ENCODE measurements at regions not wholly inside any gene's neighbourhood (a gene's known extent, or its start where the extent isn't known, plus 50 kb on each side); places are given as distances from the start of the nearest gene placed in this dataset.
"Not testable (repeated sequence)": the region's sequence is repeated elsewhere in the genome, so short reads cannot be mapped to it uniquely, and the experiment has no call there.

DNA sequence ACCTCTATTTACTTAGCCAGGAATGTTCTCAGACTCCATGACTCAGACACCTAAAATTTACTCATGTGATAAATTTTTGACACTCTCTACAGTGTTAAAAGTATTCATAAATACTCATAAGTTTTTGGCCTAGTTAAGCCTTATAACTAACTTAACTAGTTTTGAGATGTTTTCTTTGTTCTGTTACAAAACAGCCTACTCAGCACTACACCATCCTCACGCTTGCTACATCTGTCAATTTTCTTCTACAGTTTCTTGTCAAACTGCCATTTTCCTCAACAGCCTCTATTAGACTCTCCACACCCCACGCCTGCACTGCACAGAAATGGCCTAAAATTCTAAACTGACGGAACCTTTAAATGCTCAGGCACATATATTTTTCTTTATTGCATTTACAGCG lies 195.5 kb downstream of the ANXA1 start:
- no peak for DNase-seq

DNA sequence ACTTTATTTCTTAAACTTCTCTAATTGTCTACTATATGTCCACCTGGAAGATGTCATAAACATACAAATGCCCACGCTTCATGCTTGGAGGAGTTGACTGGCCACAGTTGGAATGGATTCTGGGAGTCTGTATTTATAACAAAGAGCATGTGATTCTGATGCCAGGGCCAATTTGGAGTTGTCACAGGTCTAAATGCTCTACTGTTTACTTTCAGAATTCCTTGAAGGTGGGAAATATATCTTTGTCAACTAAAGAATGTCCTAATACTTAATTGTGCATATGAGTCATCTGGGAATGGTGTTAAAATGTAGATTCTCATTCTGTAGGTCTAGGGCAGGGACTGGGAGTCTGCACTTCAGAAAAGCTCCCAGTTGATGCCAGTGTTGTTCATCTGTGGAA lies 196.1 kb downstream of the ANXA1 start:
- no peak for DNase-seq

- DNase-seq = no peak
Measured at GRCh38 chr9:73348471-73348870, 196.8 kb downstream of the ANXA1 start.

DNA sequence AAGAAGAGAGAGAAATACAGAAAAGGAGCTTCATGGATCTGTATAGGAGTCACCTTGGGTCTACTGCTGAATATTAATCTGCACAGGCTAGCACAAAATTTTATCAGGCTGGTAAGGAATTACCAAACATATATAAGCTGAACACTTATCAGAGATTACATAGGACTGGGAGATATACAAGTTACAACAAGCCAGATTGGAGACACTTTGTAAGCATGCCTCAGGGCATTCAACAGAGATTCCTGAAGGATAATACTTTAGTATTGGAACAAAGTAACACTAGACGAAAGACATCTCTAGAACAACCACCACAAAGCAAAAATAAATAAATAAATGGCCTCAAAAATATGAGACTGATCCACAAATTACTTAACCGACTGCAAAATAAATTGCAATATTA lies 197.8 kb downstream of the ANXA1 start:
- no peak for DNase-seq

GRCh38 chr9:73357607-73358006 lies 205.9 kb downstream of the ANXA1 start:
- DNase-seq = no peak

DNA sequence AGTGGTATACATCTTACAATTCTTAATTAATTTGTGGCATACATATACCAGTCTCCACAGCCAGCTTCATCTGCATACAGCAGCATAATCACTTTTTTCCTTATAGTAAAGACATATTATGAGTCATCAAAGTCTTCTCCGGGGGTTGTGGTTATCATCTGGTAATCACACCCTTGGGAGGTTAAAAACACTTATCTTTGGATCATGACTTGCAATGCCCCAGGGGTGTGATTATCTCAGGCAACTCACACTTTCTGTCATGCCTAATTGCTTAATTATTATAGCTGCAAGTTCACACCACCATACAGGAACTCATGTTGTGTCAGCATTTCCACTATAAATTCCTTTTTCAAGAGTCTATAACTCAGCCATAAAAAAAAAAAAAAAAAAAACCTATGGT lies 218.4 kb downstream of the ANXA1 start:
- no peak for DNase-seq

- no peak for DNase-seq
Measured at GRCh38 chr9:73371801-73372200, 220.1 kb downstream of the ANXA1 start.

- DNase-seq = no peak
Measured at GRCh38 chr9:73380411-73380810, 228.7 kb downstream of the ANXA1 start.

GRCh38 chr9:73402081-73403028 lies 250.7 kb downstream of the ANXA1 start:
- no peak for DNase-seq

DNA sequence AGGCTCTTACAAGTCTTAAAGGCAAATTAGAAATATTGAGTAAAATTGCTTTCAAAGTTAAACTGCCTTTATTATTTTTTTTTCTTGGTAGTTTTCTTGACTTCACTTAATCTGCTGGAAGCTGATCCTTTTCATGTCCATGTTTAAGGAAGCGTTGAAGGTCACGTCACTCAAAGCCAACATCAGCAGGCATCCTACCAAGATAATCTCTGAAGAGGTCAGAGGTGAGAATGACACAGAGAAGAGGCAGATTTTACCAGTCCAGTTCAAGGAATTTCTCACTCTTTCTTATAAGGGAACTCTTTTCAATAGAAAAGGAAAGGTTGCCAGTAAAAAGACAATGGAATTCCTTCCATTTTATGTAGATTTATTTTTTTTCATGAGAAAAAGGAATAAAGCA lies 259.8 kb downstream of the ANXA1 start:
- no peak for DNase-seq

- DNase-seq = no peak
Measured at GRCh38 chr9:73412874-73413273, 261.2 kb downstream of the ANXA1 start.

DNA sequence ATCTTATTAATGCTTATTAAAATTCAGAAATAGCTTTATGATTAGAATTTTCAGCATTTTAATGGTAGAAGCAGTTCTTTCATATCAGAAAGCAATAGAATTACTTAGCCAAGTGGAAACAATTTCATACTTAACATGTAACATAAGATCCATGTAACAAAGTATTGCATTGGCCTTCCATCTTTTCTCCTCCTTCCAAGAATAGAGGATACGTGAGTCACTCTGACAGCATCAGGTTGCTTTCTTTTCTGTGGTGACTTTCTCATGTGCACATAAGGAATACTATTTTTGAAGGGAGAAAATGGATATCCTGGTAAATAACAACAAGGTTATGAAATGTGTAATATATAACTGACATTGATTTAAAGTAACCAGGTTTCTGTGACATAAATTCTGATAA lies 272.2 kb downstream of the ANXA1 start:
- no peak for DNase-seq

- no peak for DNase-seq
Measured at GRCh38 chr9:73426269-73426668, 274.6 kb downstream of the ANXA1 start.

- no peak for DNase-seq
Measured at GRCh38 chr9:73434826-73435225, 283.2 kb downstream of the ANXA1 start.

GRCh38 chr9:73437758-73438157 lies 286.1 kb downstream of the ANXA1 start:
- DNase-seq = no peak

DNA sequence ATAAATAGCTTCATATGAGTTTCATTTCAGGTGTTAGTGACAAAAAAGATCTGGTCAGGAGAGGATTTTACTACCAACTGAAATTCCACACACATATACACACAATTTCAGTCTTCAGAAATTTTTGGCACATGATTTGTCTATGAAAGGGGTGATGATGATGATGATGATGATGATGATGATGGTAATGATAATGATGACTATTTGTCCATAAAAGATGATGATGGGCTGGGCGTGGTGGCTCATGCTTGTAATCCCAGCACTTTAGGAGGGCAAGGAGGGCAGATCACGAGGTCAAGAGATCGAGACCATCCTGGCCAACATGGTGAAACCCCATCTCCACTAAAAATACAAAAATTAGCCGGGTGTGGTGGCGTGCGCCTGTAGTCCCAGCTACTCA lies 288.2 kb downstream of the ANXA1 start:
- DNase-seq = not testable (repeated sequence)

GRCh38 chr9:73441223-73441622 lies 289.6 kb downstream of the ANXA1 start:
- no peak for DNase-seq

GRCh38 chr9:73441890-73442818 lies 290.5 kb downstream of the ANXA1 start:
- no peak for DNase-seq

- no peak for DNase-seq
Measured at GRCh38 chr9:73444821-73445220, 293.2 kb downstream of the ANXA1 start.

- DNase-seq = not testable (repeated sequence)
Measured at GRCh38 chr9:73445384-73445783, 293.7 kb downstream of the ANXA1 start.

DNA sequence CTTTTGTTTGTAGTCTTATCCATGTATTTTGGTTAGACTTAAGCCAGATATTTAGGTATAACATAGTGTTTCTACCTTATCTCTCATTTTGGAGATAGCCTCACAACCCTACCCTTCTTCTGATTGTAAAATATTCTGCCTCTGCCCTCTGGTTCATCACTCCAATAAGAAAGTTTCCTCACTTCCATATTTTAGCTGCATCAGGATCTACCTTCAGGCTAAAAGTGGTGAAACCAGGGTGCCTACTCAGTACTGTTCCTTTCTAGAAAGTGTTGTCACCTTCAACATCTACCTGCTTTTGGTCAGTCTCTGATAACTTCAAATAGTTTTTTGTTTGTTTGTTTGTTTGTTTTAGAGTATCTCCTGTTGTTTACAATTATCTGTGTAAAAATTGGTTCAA lies 294.6 kb downstream of the ANXA1 start:
- no peak for DNase-seq

DNA sequence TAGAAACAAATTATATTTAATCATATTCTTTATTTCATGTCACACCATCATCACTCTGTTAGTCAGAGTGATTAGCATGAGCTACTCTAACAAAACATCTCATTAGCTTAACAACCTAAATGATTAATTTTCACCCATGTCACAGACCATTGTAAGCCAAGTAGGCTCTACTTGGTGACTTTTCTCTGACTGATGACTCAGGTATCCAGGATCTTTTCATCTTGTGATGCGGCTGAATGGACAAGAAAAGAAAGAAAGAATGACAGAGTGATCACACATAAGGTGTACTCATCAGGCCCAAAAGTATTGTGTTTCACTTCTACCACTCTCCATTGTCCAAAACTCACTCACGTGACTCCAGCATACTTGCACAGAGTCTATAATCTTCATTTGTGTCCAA lies 299.3 kb downstream of the ANXA1 start:
- no peak for DNase-seq

- DNase-seq = no peak
Measured at GRCh38 chr9:73459817-73460216, 308.2 kb downstream of the ANXA1 start.

DNA sequence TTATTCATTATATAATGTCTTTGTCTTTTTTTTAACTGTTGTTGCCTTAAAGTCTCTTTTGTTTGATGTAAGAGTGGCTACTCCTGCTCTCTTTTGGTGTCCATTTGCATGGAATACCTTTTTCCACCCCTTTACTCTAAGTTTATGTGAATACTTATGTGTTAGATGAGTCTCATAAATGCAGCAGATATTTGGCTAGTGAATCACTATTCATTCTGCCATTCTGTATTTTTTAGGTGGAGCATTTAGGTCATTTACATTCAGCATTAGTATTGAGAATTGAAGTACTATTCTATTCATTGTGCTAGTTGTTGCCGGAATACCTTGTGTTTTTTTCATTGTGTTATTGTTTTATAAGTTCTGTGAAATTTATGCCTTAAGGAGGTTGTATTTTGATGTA lies 317.1 kb downstream of the ANXA1 start:
- DNase-seq = no peak
